GM21367 (cell line): ENCODE measurements at regions not wholly inside any gene's neighbourhood (a gene's known extent, or its start where the extent isn't known, plus 50 kb on each side); places are given as distances from the start of the nearest gene placed in this dataset.
A peak's percentile ranks its signal among the peaks of the same experiment; 100 is the strongest.
"Not testable (repeated sequence)": the region's sequence is repeated elsewhere in the genome, so short reads cannot be mapped to it uniquely, and the experiment has no call there.

ENCODE experiments used
- ATAC-seq: cut with Tn5 transposase; IDR thresholded peaks from one replicate; pipeline ENCODE4 v1.9.1; 2021; ENCODE audit not compliant: unreplicated experiment

DNA sequence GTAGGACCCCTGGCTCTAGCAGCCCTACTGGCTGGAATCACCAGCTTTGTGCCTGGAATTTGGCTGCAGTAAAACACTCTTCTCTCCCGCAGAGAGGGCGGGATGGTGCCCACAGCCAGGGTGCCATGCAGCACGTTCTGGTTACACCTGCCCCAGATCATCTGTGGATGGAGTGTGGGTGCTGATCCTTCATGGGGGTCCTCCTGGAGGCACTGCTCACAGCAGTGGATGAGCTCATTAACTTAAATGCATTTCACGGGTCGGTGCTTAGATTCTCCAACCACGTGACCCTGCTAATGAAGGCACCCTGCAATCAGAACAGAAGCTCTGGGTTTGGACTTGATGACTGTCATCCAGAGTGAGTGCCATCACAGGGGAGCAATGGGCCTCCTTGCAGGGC lies 138.6 kb upstream of the AFDN start:
- no peak for ATAC-seq

- no peak for ATAC-seq
Measured at GRCh38 chr6:167689278-167689677, 137.4 kb upstream of the AFDN start.

DNA sequence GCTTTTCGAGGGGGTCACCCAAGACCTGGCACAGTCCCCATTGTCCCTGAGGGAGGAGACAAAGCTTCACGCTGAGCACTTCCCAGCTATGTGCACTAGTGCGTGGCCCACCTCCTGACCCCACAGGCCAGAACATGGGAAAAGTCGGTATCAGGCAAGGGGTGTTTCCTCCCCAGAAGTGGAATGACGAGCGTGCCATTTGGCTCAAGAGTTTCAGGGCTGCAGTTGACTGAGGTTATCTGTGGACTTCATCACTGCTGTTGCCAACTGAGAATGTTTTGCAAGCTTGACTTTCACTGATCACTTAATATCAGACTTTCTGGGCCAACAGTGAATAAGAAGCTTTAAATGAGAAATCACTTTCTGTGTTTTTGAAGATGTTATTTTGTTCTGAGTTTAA lies 137.0 kb upstream of the AFDN start:
- no peak for ATAC-seq

DNA sequence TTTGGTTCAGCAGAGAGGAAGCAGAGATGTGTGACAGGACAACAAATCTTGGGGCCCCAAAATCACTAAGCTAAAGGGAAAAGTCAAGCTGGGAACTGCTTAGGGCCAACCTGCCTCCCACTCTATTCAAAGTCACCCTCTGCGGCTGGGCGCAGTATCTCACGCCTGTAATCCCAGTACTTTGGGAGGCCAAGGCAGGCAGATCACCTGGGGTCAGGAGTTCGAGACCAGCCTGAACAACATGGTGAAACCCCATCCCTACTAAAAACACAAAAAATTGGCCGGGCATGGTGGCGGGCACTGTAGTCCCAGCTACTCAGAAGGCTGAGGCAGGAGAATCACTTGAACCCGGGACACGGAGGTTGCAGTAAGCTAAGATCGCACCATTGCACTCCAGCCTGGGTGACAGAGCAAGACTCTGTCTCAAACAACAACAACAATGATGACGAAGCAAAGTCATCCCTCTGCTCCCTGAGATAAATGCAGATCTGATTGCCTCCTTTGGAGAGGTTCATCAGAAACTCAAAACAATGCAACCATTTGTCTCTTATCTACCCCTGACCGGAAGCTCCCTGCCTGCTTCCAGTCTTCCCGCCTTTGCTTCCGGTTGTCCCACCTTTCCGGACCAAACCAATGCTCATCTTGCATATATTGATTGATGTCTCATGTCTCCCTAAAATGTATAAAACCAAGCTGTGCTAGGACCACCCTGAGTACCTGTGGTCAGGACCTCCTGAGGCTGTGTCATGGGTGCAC lies 136.4 kb upstream of the AFDN start:
- ATAC-seq = not testable (repeated sequence)

DNA sequence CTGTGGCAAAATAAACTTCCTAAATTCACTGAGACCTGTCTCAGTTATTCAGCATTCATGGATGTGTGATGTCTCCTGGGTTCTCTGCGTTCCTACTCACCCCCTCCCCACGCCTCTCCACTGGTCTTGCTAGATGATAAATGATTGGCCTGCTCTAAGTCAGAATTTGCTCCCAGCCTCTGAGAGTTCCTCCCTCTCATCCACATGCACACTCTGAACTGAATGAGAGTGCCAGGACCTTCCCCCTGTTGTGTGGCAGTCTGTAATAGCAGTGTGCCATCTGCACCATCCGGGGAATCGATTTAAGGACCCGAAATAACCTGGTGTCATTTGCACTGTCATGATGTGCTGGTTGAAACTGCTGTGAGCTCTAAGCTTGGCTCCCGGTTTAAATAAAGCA lies 135.8 kb upstream of the AFDN start:
- ATAC-seq = no peak

- ATAC-seq = no peak
Measured at GRCh38 chr6:167691533-167692312, 135.0 kb upstream of the AFDN start.

- not testable (repeated sequence) for ATAC-seq
Measured at GRCh38 chr6:167693478-167693877, 133.2 kb upstream of the AFDN start.

DNA sequence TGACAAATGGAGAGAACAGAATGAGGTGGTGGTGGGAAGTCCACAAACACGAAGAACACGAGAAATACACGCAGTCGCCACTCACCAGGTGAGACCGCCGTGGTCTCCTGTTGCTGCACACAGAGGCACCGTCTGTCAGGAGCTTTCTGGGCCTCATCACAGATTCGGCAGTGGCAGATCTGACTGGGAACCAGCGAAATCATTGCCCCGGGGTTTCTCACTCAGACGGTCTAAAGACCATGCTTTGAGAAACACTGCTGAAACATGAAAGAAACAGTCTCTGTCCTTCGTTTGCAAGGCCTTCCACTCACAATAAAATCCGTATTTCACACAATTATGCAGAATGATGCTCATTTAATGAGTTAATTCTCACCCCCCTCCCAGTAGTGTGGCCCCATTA lies 130.9 kb upstream of the AFDN start:
- no peak for ATAC-seq

- no peak for ATAC-seq
Measured at GRCh38 chr6:167696296-167696695, 130.4 kb upstream of the AFDN start.

GRCh38 chr6:167697316-167697715 lies 129.4 kb upstream of the AFDN start:
- ATAC-seq = no peak

DNA sequence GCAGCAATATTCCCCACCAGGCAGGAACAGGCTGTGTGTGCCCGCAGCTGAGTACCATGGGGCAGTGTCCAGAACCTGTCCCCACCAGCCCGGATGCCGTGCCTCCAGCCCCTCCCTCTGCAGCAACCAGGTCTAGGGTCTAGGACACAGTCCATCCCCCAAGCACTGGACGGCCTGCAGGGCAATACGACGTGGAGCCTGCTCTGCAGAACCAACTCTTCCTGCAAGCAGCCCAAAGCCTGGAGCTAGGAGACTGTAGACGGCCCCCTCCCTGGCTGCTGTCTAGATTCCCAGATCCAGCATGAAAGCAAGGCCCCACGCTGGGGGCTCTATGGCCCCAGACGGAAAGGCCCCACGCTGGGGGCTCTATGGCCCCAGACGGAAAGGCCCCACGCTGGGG lies 128.2 kb upstream of the AFDN start:
- no peak for ATAC-seq

GRCh38 chr6:167699141-167699931 lies 127.4 kb upstream of the AFDN start:
- peak; percentile 90 for ATAC-seq

DNA sequence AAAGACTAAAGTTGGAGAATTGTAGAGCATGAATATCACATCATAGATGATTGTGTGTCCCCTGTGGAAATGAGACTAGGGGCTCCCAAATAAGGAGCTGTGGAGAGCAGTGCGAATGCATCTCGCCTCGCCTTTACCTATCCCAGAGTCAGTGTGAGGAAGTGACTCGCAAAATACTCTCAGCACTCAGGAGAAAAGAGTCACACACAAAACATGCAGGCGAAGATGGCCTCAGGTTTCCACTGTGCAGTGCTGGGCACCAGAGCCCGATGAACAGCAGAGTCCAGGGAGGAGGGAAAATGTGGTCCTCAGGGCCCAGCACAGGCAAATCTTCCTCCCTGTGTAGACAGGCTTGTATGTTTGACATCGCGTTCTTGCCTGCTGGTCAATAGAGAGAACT lies 126.5 kb upstream of the AFDN start:
- ATAC-seq = no peak

GRCh38 chr6:167701010-167701409 lies 125.7 kb upstream of the AFDN start:
- ATAC-seq = no peak

DNA sequence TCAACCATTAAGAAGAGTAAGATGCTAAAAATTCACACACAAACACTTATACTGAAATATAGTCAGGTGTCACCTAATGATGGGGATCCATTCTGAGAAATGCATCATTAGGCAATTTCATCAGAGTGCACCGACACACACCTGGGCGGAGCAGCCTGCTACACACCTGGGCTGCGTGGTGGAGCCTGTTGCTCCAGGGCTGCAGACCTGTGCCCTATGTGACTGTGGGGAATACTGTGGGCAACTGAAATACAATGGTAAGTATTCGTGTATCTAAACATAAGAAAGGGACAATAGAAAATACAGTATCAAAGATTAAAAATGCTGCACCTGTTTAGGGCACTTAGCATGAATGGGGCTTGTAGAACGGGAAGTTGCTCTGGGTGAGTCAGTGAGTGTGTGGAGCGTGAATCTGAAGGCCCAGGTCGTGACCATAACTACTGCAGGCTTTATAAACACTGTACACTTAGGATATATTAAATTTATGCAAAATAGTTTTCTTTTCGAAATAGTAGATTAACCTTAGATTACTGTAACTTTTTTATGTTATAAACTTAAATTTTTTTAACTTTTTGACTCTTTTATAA lies 124.4 kb upstream of the AFDN start:
- no peak for ATAC-seq

DNA sequence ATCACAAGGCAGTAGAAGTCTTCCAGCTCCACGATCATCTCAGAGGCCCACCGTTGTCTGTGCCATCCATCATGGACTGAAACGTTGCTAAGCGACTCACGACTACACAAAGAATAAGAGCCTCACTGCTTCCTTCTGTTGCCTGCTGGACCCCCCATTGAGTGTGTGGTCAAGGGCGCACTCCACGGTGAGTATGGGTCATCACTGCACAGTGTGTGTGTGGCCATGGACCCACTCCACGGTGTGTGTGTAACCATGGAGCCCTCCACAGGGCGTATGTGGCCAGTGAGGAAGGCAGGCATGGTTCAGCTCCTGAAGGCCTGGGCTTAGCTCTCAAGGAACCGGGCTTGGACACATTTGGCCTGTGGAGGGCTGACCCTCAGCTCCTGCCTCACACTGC lies 123.4 kb upstream of the AFDN start:
- no peak for ATAC-seq

DNA sequence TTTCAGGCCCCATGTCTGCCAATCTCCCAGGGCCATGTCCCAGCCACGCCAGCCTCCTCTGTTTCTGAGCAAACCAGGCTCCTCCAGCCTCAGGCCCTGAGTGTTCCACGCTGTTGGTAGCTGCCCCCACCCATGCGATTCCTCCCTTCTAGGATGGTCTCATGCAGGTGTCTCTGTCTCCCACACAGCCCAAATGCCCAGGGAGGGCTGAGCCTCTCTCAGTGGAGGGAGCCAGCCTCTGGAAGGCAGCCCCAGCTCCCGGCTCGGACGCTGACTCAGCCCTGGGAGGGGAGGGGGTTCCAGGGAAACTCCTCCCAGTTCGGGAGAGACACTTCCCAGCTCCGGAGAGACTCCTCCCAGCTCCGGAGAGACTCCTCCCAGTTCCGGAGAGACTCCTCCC lies 122.9 kb upstream of the AFDN start:
- no peak for ATAC-seq

DNA sequence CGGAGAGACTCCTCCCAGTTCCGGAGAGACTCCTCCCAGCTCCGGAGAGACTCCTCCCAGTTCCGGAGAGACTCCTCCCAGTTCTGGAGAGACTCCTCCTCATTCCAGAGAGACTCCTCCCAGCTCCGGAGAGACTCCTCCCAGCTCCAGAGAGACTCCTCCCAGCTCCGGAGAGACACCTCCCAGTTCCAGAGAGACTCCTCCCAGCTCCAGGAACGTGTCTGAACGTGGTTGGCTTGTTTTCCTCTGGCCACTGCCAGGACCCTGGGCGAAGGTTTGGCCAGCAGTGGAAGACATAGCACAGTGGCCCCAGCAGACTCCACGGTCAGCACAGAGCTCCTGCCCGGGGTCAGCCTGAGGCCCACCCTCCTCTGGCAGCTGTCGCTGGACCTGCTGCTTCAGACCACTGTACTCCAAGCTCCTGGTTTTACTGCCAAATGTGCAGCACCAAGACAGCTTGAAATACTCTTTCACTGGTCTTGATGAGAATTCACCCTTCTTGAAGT lies 122.3 kb upstream of the AFDN start:
- no peak for ATAC-seq

DNA sequence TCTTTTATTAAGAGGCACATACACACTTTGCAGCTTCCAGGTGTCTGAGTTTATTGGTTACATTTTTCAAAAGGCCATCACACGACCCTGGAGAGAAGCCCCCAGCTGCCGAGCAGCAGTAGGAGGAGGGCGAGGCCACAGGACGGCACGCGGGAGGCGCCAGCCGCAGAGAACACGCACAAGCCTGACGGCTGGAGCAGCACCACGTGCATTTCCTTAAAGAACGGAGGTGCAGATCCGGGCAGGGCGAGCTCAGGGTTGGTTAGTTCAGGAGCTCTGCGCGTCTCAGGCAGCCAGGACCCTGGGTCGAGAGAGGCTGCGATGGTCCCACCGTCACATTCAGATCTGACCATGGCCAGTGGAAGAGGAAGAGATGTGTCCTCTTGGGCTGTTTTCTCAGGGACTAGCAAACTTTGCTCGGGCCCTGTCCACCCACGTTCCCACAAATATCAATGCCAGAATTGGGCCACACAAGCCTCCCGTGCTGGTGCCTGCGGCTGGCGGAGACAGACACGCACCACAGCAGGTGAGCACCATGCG lies 121.4 kb upstream of the AFDN start:
- no peak for ATAC-seq

DNA sequence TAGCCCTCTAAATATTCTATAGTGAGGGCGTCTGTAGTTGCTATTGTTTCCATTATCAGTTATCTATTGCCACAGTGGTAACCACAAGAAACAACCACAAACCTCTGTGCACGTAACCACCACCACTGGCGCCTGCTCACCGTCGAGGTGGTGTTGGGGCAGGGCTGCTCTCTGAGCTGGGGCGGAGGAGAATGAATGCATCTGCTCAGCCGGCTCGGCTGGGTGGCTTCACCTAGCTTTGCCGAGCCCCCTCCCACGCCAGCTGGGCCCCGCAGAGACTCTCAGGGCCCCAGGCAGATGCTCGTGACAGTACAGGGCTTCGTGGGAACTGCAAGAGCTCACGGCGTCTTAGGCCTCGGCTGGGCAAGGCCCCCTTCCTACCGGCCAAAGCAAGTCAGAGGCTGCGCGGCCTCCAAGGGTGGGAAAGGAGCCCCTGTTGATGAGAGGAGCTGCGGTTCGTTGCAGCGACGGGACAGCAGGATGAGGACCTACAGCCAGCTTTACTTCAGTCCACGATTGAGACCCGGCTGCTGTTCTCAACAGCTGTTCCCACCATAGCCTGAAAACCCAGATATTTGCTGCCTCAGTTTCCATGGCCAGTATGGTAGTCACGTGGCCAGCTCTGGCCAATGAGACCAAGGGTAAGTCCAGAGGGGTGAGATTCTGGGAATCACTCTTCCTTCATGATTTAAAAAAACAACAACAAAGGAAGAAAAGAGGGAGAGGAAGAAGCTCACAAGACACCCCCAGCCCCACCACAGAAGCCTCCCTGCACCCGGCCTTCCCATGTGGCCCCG lies 120.2 kb upstream of the AFDN start:
- peak; percentile 93 for ATAC-seq
